IPS-18c (cell line): ENCODE measurements at regions not wholly inside any gene's neighbourhood (a gene's known extent, or its start where the extent isn't known, plus 50 kb on each side); places are given as distances from the start of the nearest gene placed in this dataset.
"Not testable (repeated sequence)": the region's sequence is repeated elsewhere in the genome, so short reads cannot be mapped to it uniquely, and the experiment has no call there.

Source experiments
- H3K4me3 ChIP-seq: 2 replicates; pipeline ENCODE4 v1.7.0; 2013; ENCODE audit warnings: low read depth, mild to moderate bottlenecking, low read length, moderate library complexity; ENCODE audit not compliant: insufficient read depth
- H3K9me3 ChIP-seq: one replicate; pipeline ENCODE4 v1.6.1; 2013; ENCODE audit warnings: mild to moderate bottlenecking, low read length, moderate library complexity; ENCODE audit not compliant: control insufficient read depth, insufficient read depth

- peaks cover 35% of the 10 kb centered on the region for H3K9me3 ChIP-seq
These were observed 387.5 kb downstream of the TMEM121 start for GRCh38 chr14:105913861-105914260.

GRCh38 chr14:105914281-105914680, 387.9 kb downstream of the TMEM121 start:
- H3K4me3 ChIP-seq, result not testable (repeated sequence)
- H3K9me3 ChIP-seq, result peaks cover 36% of the 10 kb centered on the region

More at GRCh38 chr14:105913861-105914260, 387.5 kb downstream of the TMEM121 start:
- H3K4me3 ChIP-seq, result no peak overlapping the region

- peaks cover 35% of the 10 kb centered on the region for H3K9me3 ChIP-seq
- H3K4me3 ChIP-seq, result no peak overlapping the region
These were observed 388.5 kb downstream of the TMEM121 start for GRCh38 chr14:105914738-105915385.

DNA sequence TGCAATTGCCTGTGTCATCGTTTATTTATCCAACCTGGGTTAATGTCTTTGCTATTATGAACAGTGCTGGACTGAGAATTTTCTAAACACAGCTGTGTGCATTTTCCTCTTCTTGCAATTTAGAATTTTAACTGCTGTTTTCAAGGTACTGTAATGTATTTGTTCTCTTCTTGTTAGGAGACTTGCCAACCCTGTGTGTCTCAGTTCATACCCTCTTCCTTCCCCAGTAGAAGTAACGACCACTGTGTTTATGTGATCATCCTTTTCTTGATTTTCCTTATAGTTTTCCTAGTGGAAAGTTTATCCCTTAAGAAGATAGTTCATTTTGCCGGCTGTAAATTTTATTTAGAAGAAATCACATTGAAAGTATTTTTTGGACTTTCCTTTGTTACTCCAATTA, 389.2 kb downstream of the TMEM121 start:
- not testable (repeated sequence) for H3K4me3 ChIP-seq
- H3K9me3 ChIP-seq, result peaks cover 30% of the 10 kb centered on the region

GRCh38 chr14:105917136-105917932, 391.0 kb downstream of the TMEM121 start:
- H3K4me3 ChIP-seq, result not testable (repeated sequence)
- peaks cover 36% of the 10 kb centered on the region for H3K9me3 ChIP-seq

- no peak overlapping the region for H3K4me3 ChIP-seq
- peaks cover 42% of the 10 kb centered on the region for H3K9me3 ChIP-seq
These were observed 391.6 kb downstream of the TMEM121 start for GRCh38 chr14:105917933-105918436.

- Histone ChIP-seq H3K4me3 (no peak overlapping the region; the same call in 1 of the 2 replicates), H3K9me3 (peaks cover 38% of the 10 kb centered on the region)
These were observed 392.3 kb downstream of the TMEM121 start for GRCh38 chr14:105918496-105919262.

DNA sequence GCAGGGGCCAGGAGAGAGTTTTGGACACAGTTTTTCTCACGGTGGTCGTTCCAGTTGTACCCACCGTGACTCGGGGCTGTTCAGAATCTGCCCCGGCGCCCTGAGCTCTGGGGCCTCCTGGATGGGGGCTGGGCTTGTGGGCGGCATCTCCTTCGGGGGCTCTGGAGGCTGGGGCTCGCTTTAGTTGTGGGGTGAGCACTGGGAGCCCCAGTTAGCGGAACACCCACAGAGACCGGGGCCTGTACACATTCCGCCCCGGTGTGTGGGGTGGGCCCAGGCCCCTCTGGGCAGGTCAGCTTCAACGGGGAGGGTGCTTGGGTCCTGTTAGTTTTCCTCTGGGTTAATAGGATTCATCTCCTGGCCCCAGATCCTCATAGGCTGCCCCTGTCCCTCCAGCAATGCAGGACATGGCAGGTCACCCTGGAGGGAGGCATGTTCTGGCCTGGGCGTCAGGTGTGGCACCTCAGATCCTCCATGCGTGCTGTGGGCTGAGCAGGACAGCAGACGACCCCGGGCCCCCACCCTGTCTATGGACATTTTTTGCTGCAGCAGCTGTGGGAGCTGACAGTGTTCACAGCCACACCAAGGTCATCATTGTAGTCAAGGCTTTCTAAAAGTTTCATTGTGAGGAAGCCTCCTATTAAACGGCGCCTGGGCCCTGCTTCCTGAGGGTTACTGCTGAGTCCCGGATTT, 393.2 kb downstream of the TMEM121 start:
- no peak overlapping the region; the same call in 1 of the 2 replicates for H3K4me3 ChIP-seq

GRCh38 chr14:105920151-105920700, 393.8 kb downstream of the TMEM121 start:
- H3K9me3 ChIP-seq, result peaks cover 32% of the 10 kb centered on the region
- not testable (repeated sequence) for H3K4me3 ChIP-seq

More for the DNA sequence above, 393.2 kb downstream of the TMEM121 start:
- peaks cover 33% of the 10 kb centered on the region for H3K9me3 ChIP-seq

DNA sequence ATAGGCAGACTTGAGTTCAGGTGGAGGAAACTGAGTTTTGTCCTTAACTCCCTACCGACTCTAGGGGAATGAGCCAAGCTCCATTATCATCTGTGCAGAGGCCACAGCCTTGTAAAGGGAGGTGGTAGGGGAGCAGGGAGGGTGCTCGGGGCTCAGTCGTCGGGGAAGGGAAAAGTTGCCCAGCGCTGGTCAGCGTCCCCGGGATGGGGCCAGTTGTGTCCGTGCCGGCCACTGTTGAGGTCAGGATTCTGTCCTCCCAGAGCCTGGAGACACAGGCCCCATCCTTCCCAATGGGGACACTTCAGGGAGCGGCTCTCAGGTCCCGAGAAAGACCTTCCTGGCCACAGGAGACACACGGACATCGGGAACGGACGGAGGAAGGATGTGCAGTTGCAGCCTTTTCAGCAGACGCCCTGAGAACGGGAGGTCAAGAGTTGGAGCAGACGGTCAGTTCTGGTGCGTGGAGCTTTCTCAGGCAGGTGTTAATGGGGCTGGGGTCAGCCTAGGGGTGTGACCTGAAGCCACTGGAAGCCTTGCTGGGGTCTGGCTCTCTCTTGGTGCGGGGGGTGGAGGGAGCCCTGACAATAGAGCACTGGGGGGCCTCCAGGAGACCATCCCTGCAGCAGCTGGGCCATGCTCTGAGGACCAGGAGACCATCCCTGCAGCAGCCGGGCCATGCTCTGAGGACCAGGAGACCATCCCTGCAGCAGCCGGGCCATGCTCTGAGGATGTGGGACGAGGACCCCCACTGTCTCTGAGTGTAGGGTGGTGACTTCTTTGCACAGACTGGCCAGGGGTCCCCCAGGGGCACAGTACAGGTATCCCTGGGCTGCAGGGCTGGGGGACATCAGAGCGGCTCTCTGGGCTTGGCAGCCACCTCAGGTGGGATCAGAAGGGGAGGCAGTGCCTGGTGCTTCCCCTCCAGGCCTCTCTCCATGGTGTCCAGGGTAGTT, 394.7 kb downstream of the TMEM121 start:
- not testable (repeated sequence) for H3K4me3 ChIP-seq
- H3K9me3 ChIP-seq, result peaks cover 34% of the 10 kb centered on the region

GRCh38 chr14:105921781-105922180, 395.4 kb downstream of the TMEM121 start:
- peaks cover 37% of the 10 kb centered on the region for H3K9me3 ChIP-seq
- H3K4me3 ChIP-seq, result not testable (repeated sequence)

DNA sequence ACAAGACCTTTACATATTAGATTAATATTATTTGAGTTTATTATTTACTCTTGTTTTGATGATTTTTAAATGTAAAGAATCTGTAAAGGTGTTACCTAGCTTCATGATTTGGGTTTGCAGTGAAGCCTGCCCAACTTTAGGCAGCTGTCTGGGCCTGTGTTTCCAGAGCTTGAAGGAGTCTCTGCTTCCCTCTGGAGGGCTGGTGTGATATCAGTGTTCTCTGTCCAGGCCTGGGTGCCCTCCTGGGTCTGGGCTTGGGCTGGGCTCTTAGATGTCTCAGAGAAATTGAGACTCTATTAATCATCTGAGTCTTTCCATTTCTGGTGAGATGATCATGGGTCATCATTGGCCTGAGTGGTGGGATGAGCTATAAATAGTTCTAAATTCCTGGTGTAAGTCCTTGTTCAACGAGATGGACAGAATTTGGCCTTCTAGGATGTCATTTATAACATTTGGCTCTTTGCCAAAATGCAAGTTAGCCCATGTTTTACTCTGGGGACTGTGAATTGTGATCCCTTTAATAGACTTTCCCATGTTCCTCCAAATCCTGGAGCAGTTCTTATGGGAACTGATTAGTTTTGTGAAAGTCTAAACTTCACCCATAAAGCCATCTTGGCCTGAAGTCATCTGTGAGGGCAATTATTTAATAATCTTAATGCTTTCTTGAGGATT, 397.3 kb downstream of the TMEM121 start:
- peaks cover 46% of the 10 kb centered on the region for H3K9me3 ChIP-seq
- not testable (repeated sequence) for H3K4me3 ChIP-seq

DNA sequence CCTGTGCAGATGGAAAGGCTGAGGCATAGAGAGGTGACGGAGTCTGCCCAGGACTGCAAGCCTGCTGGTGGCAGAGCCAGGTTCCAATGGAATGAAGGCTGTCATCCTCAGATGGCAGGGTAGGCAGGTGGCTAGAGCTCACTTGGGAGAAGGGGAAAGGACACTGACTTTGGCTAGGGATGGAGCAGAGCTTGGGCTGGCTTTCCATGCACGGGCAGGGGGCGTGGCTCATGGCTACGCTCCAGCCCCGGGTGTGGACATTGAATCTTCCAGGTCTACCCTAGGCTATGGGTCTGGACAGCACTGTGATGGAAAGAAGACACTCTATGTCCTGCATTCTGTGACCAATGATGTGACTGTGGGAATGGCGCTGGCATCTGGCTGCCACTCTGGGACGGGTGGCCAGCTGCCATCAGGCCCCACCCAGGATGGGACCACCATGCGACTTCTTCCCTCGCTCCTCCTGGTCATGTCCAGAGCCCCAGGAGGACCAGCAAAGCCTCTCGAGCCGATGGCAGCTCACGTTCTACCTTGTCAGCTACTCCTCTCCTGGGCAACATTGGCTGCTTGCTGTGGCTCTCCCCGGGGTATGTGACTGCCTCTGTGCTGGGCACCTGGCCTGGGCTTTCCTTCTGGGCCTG, 398.7 kb downstream of the TMEM121 start:
- Histone ChIP-seq H3K4me3 (no peak overlapping the region), H3K9me3 (peaks cover 50% of the 10 kb centered on the region)

DNA sequence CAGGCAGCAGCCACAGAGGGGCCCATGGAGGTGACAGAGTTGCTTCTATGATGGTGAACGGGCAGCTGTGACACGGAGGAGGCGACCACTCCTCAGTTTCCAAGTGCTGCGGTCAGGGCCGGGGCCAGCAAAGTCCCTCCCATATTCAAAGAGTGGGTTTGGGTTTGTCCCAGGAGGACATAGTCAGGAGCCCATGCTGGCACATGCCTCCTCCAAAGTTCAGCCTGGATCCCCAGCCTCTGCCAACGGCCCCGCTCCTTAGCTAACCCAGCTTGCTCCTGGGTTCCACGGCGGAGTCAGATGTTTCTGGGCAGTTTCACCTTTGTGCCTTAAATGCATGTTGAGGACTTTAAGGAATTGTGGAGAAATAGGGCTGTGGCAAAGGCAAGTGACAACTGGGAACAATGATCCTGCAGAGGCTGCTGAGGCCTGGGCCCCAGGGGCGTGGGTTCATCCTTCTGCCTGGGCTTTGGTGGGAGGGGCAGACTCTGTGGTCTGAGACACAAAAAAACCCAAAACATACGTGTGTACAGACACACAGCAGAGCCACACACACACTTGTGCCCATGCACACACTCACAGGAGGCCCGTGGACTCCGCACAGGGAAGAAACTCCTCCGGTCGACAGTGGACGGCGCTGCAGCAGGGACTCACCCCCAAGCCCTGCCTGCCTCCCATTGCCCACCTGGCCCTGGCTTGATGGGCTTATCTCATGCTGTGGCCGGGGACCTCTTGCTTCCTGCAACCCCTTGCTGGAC, 399.4 kb downstream of the TMEM121 start:
- peaks cover 50% of the 10 kb centered on the region for H3K9me3 ChIP-seq
- no peak overlapping the region for H3K4me3 ChIP-seq
